ENCODE measurements at regions not wholly inside any gene's neighbourhood (a gene's known extent, or its start where the extent isn't known, plus 50 kb on each side); places are given as distances from the start of the nearest gene placed in this dataset.

GRCh38 chr21:35909456-35910223 lies 150.7 kb downstream of the SETD4 start:
- DNase-seq (ENCODE audit: extremely low read depth, low read depth) = no peak
- TF ChIP-seq CTCF (IDR thresholded peaks at IDR 0.05; ENCODE audit: low read depth, low read length) = no peak

DNA sequence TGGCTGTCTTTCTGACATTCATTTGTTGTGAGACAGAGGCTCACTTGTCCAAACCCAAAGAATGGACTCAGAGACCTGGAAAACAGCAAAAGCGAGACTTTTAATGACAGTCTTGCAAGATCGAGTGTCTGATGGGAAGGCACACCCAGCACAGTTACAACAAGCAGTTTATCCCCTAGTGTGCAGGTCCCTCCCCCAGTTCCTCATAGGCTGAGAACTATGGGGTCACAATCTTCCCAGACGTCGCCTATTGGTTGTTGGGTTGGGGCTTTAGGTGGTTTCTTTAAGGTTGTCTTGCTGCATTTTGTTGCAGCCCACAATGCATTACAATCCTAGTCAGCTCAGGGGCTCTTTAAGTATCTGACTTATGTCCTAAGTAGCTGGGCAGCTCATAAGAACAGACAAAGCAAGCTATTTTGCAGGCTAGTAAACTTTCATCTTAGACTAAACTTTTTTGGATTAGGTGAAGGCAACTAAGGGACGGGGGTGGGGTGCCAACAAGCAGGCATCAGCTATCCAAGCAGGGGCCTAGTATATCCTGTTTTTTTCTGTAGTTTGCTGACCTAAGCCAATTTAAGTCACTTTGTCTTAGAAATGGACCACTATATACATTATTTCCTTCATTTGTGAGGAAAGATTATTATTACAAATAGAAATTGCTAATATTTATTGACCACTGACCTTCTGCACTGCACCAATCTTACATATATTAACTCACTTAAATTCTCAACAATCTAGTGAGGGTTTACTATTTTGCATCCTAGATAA lies 151.8 kb downstream of the SETD4 start:
- DNase-seq (ENCODE audit: extremely low read depth, low read depth) = no peak
- TF ChIP-seq CTCF (IDR thresholded peaks at IDR 0.05; ENCODE audit: low read depth, low read length) = no peak

GRCh38 chr21:35906586-35906985 lies 153.7 kb downstream of the SETD4 start:
- DNase-seq (ENCODE audit: extremely low read depth, low read depth) = no peak
- no peak for TF ChIP-seq CTCF (IDR thresholded peaks at IDR 0.05; ENCODE audit: low read depth, low read length)

DNA sequence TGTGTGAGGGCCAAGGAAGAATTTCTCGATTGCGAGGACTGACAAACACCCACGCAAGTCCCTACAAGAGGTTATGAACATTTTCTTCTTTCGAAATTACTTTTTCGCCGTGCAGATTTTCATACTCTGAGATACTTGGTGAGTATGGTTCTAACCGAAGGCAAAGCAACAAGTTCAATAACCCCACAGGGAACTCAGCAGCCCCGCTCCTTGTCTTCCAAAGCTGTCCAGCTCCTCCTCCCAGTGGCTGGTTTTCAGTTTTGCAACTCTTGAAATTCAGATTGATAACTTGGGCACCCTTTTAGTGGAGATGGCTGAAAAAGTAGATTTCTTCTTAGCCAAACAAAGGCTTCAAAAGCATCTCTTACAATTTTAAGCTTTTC lies 154.4 kb downstream of the SETD4 start:
- DNase-seq (ENCODE audit: extremely low read depth, low read depth) = no peak
- TF ChIP-seq CTCF (IDR thresholded peaks at IDR 0.05; ENCODE audit: low read depth, low read length) = no peak

DNA sequence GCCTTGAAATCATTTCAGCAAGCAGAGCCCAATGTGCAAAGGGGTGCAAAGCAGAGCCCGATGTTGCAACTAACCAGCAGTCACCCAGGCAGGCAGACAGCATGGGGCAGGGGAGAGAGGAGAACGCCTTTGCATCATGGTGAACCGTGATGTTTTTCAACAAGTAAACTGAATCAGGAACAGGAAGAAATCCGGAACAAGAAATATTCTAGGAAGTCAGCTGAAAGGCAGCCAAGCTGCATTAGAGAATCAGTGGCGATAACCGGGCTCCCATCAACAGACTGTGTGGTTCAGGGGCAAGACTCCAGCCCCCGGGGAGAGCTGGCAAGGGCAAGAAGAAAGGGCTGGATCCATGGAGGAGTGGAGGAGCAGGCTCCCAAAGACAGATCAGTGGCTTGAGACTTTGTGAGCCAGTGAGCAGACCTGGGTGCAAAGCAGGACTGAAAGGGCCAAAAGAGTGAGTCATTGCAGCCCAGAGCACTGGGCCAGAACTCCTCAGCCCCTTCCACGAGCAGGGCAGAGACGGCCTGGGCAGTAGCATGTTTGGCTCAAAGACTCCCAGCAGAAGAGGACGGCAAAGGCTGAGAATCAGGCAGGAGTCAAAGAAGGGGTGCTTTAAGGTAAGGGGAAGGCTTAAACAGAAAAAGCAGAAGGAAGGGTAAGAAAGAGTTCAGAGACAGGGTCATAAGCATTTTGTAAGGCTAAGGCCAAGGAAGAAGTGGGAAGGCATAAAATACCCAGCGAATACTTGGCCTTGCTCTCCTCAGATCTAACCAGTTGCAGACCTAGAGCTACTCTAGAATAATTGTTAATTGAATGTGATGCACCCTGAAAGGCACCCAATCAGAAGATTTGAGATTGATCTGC lies 155.0 kb downstream of the SETD4 start:
- TF ChIP-seq CTCF (IDR thresholded peaks at IDR 0.05; ENCODE audit: low read depth, low read length) = no peak
- DNase-seq (ENCODE audit: extremely low read depth, low read depth) = no peak

GRCh38 chr21:35900539-35900938 lies 159.8 kb downstream of the SETD4 start:
- DNase-seq (ENCODE audit: extremely low read depth, low read depth) = no peak
- TF ChIP-seq CTCF (IDR thresholded peaks at IDR 0.05; ENCODE audit: low read depth, low read length) = no peak

Data from AG09319 (cell line).